Suprapubic skin (tissue), 3 donors: ENCODE measurements at regions not wholly inside any gene's neighbourhood (a gene's known extent, or its start where the extent isn't known, plus 50 kb on each side); places are given as distances from the start of the nearest gene placed in this dataset.

ENCODE experiments used
- EP300 ChIP-seq: sonication (generic); formaldehyde crosslinking; IDR thresholded peaks from one replicate; pipeline ENCODE4 v1.6.1; 2017; ENCODE audit warnings: antibody characterized with exemption
- POLR2A ChIP-seq, 2 donors: fragments of 450-650 bp; IDR thresholded peaks; one replicate each; pipeline ENCODE4 v1.6.1; 2017; ENCODE audit warnings: antibody characterized with exemption in 2 of 2, mild to moderate bottlenecking in 2 of 2, moderate library complexity in 2 of 2
- TF ChIP-seq, protein P1 (sequence below), 2 donors: fragments of 200-600 bp in 1 of 2; fragments of 450-650 bp in 1 of 2; sonication (generic) in 1 of 2; IDR thresholded peaks; one replicate each; pipeline ENCODE4 v1.5.1; 2016 to 2019; ENCODE audit warnings: antibody characterized with exemption in 2 of 2, mild to moderate bottlenecking in 1 of 2, moderate library complexity in 1 of 2

DNA sequence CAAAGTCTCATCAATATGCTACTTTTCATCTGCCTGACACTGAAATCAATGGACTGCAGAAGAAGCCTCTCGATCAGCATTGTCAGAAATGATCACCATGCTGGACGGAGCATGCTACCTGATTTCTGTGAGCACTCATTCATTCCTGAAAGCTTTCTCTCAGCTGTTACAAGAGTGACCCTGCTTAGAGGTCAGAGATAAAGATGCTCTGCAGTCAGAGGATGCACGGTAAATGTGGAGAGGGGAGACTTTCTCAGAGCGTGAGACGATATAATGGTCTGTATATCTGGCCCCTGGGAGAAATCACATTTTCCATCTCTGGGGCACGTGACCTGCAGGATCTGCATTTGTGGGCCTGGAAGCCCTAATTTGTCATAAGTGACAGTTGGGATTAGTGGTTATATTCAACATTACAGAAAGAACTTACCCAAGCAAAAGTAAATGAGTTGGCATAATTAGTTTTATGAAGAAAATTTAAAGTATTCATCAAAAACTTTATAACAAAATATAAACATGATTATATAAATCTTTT lies 125.6 kb upstream of the TTC29 start:
- TF ChIP-seq, protein P1, sequence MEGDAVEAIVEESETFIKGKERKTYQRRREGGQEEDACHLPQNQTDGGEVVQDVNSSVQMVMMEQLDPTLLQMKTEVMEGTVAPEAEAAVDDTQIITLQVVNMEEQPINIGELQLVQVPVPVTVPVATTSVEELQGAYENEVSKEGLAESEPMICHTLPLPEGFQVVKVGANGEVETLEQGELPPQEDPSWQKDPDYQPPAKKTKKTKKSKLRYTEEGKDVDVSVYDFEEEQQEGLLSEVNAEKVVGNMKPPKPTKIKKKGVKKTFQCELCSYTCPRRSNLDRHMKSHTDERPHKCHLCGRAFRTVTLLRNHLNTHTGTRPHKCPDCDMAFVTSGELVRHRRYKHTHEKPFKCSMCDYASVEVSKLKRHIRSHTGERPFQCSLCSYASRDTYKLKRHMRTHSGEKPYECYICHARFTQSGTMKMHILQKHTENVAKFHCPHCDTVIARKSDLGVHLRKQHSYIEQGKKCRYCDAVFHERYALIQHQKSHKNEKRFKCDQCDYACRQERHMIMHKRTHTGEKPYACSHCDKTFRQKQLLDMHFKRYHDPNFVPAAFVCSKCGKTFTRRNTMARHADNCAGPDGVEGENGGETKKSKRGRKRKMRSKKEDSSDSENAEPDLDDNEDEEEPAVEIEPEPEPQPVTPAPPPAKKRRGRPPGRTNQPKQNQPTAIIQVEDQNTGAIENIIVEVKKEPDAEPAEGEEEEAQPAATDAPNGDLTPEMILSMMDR (IDR thresholded peaks at IDR 0.05) = no peak
- TF ChIP-seq POLR2A (IDR thresholded peaks at IDR 0.05) (no peak), EP300 (no peak)
